GM19099 (cell line): ENCODE measurements at regions not wholly inside any gene's neighbourhood (a gene's known extent, or its start where the extent isn't known, plus 50 kb on each side); places are given as distances from the start of the nearest gene placed in this dataset.

ENCODE experiments used
- POLR2A ChIP-seq: IDR thresholded peaks from 3 replicates; pipeline ENCODE4 v1.6.1; 2011; ENCODE audit warnings: low read depth; ENCODE audit not compliant: insufficient read length; ENCODE audit errors: extremely low read depth

- no peak for TF ChIP-seq POLR2A
Measured at GRCh38 chr12:131418884-131419283, 292.0 kb upstream of the SFSWAP start.

- TF ChIP-seq POLR2A: no peak
Measured at GRCh38 chr12:131420867-131421447, 289.9 kb upstream of the SFSWAP start.

GRCh38 chr12:131421509-131422186 lies 289.2 kb upstream of the SFSWAP start:
- no peak for TF ChIP-seq POLR2A

- TF ChIP-seq POLR2A: no peak
Measured at GRCh38 chr12:131422187-131422520, 288.7 kb upstream of the SFSWAP start.

- TF ChIP-seq POLR2A: no peak
Measured at GRCh38 chr12:131422744-131423143, 288.1 kb upstream of the SFSWAP start.

GRCh38 chr12:131424270-131424669 lies 286.6 kb upstream of the SFSWAP start:
- no peak for TF ChIP-seq POLR2A

- no peak for TF ChIP-seq POLR2A
Measured at GRCh38 chr12:131425112-131426075, 285.5 kb upstream of the SFSWAP start.

GRCh38 chr12:131428091-131428685 lies 282.7 kb upstream of the SFSWAP start:
- no peak for TF ChIP-seq POLR2A

GRCh38 chr12:131430158-131430742 lies 280.6 kb upstream of the SFSWAP start:
- no peak for TF ChIP-seq POLR2A

- TF ChIP-seq POLR2A: no peak
Measured at GRCh38 chr12:131432532-131433260, 278.2 kb upstream of the SFSWAP start.

GRCh38 chr12:131434208-131435125 lies 276.4 kb upstream of the SFSWAP start:
- TF ChIP-seq POLR2A: no peak

GRCh38 chr12:131436922-131437705 lies 273.8 kb upstream of the SFSWAP start:
- no peak for TF ChIP-seq POLR2A
